ENCODE measurements at regions not wholly inside any gene's neighbourhood (a gene's known extent, or its start where the extent isn't known, plus 50 kb on each side); places are given as distances from the start of the nearest gene placed in this dataset.

GRCh38 chr17:77281122-77281903 lies 140.5 kb downstream of the SEC14L1 start (continued):
- TF ChIP-seq ZNF224 (CRISPR knock-in tag; IDR thresholded peaks at IDR 0.05) = 0 out of 2 replicates have a peak, but pooled peaks have one; percentile 21
- TF ChIP-seq HMGXB3 (CRISPR knock-in tag; IDR thresholded peaks at IDR 0.05; ENCODE audit: borderline replicate concordance) = 0 out of 2 replicates have a peak, but pooled peaks have one; percentile 38
- TF ChIP-seq SIX1 (CRISPR knock-in tag; IDR thresholded peaks at IDR 0.05; ENCODE audit: borderline replicate concordance) = 0 out of 2 replicates have a peak, but pooled peaks have one; percentile 24
- no peak for TF ChIP-seq THYN1 (CRISPR knock-in tag; IDR thresholded peaks at IDR 0.05; ENCODE audit: borderline replicate concordance, low read depth)
- peak; percentile 74 for TF ChIP-seq ZNF552 (CRISPR knock-in tag; IDR thresholded peaks at IDR 0.05; ENCODE audit: borderline replicate concordance)
- TF ChIP-seq ZBTB8A (CRISPR knock-in tag; IDR thresholded peaks at IDR 0.05; ENCODE audit: borderline replicate concordance, low read depth) = no peak
- peak; percentile 90 for TF ChIP-seq ZFY (CRISPR knock-in tag; IDR thresholded peaks at IDR 0.05)
- no peak for TF ChIP-seq RELA (CRISPR knock-in tag; IDR thresholded peaks at IDR 0.05)
- TF ChIP-seq, protein P1, sequence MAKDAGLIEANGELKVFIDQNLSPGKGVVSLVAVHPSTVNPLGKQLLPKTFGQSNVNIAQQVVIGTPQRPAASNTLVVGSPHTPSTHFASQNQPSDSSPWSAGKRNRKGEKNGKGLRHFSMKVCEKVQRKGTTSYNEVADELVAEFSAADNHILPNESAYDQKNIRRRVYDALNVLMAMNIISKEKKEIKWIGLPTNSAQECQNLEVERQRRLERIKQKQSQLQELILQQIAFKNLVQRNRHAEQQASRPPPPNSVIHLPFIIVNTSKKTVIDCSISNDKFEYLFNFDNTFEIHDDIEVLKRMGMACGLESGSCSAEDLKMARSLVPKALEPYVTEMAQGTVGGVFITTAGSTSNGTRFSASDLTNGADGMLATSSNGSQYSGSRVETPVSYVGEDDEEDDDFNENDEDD (CRISPR knock-in tag; IDR thresholded peaks at IDR 0.05; ENCODE audit: borderline replicate concordance) = peak; percentile 84; the same call in 1 of the 2 replicates
- TF ChIP-seq TERF1 (CRISPR knock-in tag; IDR thresholded peaks at IDR 0.05) = no peak
- no peak for TF ChIP-seq ZNF180 (CRISPR knock-in tag; IDR thresholded peaks at IDR 0.05; ENCODE audit: borderline replicate concordance, low read depth)
- TF ChIP-seq SATB2 (CRISPR knock-in tag; IDR thresholded peaks at IDR 0.05) = no peak
- no peak for TF ChIP-seq SNAPC2 (CRISPR knock-in tag; IDR thresholded peaks at IDR 0.05)
- TF ChIP-seq TGIF2 (CRISPR knock-in tag; IDR thresholded peaks at IDR 0.05) = peak; percentile 72; the same call in 1 of the 2 replicates
- 0 out of 2 replicates have a peak, but pooled peaks have one; percentile 68 for TF ChIP-seq ZNF790 (CRISPR knock-in tag; IDR thresholded peaks at IDR 0.05; ENCODE audit: borderline replicate concordance)
- no peak for TF ChIP-seq EZH2 (conservative IDR thresholded peaks at IDR 0.05; ENCODE audit: low read depth, low read length)
- no peak for TF ChIP-seq ZNF572 (CRISPR knock-in tag; IDR thresholded peaks at IDR 0.05)
- TF ChIP-seq HNRNPL (IDR thresholded peaks at IDR 0.05; ENCODE audit: low read depth, low read length) = peak; percentile 88
- TF ChIP-seq ZNF10 (CRISPR knock-in tag; IDR thresholded peaks at IDR 0.05; ENCODE audit: borderline replicate concordance, low read depth) = peak; percentile 92; the same call in 1 of the 2 replicates
- no peak; the same call in 1 of the 2 replicates for TF ChIP-seq SNAI1 (CRISPR knock-in tag; IDR thresholded peaks at IDR 0.05; ENCODE audit: borderline replicate concordance)
- TF ChIP-seq JUN (CRISPR knock-in tag; IDR thresholded peaks at IDR 0.05) = no peak; the same call in 1 of the 2 replicates
- TF ChIP-seq ZZZ3 (CRISPR knock-in tag; IDR thresholded peaks at IDR 0.05; ENCODE audit: borderline replicate concordance) = no peak; the same call in 1 of the 2 replicates
- TF ChIP-seq ZNF558 (CRISPR knock-in tag; IDR thresholded peaks at IDR 0.05; ENCODE audit: borderline replicate concordance) = peak; percentile 50; the same call in 1 of the 2 replicates

Data from HepG2 (cell line).